ENCODE measurements at regions not wholly inside any gene's neighbourhood (a gene's known extent, or its start where the extent isn't known, plus 50 kb on each side); places are given as distances from the start of the nearest gene placed in this dataset.

DNA sequence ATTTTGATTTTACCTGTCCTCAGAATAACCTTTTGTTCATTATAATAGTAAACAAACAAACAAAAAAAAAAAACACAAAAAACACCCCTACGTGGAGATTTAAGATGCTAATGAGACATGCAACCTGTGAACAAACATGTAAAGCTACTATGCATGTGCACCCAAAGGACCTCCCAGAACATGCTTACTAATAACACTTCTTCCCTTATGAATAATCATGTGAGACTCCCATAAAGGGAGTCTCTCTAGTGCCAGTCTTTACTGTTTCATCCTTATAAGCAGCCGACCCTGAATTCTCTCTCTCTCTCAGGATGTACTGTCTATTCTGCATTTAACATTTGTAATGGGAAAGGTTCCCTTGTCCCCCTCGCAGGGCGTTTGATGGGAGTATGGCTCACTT is 1051.1 kb downstream of the PCDH17 start:
- TF ChIP-seq GATA3 (IDR thresholded peaks at IDR 0.05; ENCODE audit: low read depth, low read length): no peak
- TF ChIP-seq GATA2 (IDR thresholded peaks at IDR 0.05; ENCODE audit: low read depth, low read length): no peak

Measured in SH-SY5Y (cell line).